Nucleus accumbens (tissue), 56 donors: ENCODE measurements at regions not wholly inside any gene's neighbourhood (a gene's known extent, or its start where the extent isn't known, plus 50 kb on each side); places are given as distances from the start of the nearest gene placed in this dataset.

Source experiments
- DNase-seq, 56 donors: peaks; one replicate each; lab custom pipeline; 2025; lab: John Stamatoyannopoulos, UW

DNA sequence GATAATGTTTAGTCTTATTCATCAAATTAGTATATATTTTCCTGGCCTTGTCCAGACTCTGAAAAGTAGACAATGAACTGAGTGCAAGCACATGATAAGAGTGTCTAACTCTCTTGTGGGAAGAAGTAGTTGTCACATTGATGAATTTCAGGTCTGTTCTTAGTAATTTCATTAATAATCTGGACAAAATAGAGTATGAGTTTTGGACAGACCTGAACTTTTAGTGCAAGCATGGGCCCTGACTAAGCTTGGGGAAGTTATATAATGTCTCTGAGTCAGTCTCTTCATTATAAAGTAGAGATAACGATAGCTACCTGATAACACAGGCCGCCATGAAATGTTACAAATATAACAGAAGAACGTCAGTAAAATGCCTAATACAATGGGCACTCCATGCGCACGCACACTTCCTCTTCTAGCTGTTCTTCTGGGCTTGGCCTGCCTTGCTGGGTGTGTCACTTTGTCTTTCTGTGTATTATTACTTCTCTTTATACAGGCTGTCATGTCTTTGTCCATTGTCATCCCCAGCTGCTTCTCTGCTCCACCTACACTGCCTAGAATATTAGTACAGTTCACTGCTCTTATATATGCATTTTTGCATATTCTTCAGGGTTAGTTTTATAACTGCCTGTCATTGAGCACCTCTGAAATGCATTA, 129.1 kb upstream of the HTR2A start:
- DNase-seq: no peak

DNA sequence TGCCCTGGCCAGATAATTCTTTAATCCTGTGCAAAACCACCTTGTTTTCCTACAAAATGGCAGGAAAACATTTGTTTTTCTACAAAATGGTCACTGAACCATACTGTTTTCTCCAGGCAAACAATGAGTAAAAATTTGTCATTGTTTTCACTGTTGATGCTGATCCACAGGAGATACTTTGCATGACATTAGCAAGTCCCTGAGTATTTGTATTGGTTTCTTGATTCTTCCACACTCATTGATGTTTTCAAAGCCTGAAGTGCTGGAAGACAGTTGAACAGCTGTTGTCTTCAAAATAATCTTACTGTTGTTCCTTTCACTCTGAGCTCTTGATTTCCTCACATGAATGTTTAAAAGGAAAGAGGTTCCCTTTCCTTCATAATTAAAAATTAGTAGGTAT, 123.1 kb upstream of the HTR2A start:
- DNase-seq: no peak

DNA sequence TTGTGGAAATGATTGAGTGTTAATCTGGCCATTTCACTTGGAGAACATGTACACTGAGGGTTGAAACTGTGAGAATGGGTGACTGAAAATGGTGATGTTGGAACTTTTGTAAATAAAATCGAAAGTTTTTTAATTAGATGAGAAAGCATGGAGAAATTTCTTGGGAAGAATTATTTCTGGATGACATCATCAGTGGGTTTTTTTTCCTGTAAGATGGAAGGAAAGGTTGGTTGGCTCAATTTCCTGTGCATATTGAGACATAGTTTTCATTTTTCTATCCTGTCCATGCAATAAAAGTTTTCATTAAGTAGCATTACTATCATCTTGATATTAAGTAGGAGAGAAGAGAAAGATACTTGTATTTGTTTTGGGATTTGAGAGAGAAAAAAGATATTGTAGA, 120.6 kb upstream of the HTR2A start:
- no peak for DNase-seq

DNA sequence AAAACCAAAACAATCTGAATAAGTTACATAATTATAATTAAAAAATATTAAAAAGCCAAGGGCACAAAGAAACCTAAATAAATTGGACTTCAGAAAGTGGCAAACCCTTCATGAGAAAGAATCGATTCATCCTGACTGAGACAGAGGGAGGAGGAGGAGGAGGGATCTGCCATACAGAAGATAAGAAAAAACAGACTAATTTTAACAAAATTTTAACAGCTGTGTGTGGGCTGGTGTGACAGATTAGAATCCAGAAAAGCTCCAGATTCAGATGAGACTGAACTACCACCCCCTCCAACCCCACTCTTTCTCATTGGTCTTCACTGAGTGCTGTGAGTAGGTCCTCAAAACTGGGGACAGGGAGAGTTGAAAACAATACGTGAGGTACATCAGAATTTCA, 111.5 kb upstream of the HTR2A start:
- peak in 2 of 56 donors; percentile 1 to 5 for DNase-seq

DNA sequence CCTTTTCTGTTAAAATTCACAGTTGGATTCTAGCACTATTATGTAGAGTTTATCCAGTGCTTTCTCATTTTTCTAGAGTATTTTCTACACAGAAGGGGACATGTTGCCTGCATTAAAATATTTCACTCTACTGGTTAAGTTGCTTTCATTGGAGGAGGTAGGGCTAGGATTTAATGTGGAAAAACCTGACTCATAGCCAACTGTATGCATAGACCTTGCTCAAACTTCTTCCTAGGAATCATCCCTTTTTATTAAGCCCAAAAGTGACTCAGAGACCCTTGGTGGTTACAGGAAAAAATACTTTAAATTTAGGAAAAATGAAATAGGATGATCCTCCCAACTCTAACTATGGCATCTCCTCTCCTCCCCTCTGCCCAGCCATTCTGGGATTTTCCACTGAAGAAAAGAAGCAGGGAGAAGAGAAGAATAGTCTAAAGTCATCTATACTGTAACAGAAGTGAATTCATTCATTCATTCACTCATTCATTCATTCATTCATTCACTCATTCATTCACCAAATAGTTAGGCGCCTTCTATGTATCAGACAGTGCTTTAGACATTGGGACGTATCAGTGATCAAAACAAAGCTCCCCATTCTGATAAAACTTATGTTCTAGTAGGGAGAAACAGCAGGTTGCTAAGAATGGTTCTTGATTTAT, 109.0 kb upstream of the HTR2A start:
- DNase-seq: no peak

DNA sequence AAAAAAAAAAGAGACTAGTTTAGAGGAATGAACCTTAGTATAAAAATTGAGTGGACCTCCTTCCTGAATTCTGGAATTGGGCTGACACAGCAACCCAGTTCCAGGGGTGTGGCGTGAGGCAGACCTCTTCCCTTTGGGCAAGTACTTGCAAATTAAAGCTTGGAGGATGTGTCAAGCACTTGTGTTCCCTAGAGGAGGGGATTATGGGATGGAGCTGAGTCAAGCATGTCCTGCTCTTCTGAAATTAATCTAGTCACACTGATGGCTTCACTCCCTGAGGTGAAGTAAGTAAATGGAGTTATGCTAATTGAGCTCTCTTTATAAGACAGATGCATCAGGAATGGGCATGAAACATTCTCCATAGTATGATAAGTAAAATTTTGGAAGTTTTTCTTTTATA, 107.7 kb upstream of the HTR2A start:
- DNase-seq: no peak

DNA sequence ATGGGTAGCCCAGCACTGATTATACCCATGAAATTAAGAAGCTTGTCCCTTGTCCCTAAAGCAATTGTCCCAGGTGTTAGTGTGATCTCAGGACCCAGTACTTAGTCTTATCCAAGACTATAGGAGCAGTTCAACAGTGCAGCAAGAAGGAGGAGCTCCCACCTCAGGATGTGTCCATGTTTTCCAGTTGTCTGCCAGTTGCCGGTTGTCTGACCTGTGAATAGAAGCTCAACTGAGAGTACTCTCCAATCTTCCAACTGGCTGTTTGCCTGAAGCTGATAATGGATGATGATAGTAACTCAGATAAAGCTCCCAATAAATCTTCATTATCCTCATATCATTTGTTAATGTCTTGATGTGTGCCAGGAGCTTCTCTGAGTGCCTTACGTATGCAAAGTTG, 107.2 kb upstream of the HTR2A start:
- no peak for DNase-seq

DNA sequence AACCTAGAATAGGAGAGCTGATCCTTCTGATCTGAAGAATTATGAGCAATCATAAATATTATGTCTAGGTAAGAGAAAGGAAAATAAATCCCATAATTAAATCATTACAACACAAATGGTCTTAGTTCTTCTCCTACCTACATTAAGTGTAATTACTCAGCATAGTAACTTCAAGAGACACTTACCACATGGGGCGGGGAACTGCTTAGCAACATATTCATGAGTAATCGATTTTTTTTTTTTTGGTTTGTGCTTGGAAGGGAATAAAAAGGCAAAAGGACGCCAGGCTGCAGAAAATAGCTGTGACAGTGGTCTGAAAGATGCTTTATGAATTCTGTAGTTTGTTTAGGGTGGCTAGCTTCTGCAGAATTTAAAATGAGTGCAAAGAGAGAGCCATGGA, 103.3 kb upstream of the HTR2A start:
- DNase-seq: peak in 1 of 56 donors; percentile 16

DNA sequence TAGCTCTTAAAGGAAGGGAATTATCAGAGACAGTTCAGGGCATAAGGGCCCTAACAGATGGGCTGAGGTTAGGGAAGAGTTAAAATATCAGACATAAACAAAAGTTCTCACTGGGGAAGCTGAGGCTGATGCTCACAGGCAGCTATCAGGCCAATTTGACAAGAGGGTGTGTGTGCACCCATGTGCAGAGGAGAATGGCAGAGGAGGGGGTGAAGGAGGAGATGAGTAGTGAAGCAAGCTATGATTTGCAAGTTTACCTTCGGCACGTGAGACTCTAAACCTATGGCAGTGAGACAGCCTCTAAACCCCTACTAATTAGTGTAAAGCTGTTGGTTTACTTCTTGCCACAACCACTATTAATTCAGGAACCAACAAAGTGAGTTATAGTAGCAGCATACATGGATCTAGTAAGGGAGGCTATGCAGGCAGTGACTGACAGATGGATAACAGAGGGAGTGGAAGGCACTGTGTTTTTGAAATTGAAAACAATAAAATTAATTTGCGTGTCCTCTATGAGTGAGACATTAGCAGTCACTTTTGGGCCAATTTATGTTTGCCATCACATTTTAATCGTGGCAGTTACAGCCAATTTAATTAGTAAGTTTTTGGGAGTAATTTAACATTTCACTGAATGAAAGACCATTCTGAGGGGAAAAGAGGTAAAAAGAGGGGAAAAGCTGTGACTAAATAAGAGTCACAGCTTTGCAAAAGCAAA, 99.6 kb upstream of the HTR2A start:
- DNase-seq: no peak

DNA sequence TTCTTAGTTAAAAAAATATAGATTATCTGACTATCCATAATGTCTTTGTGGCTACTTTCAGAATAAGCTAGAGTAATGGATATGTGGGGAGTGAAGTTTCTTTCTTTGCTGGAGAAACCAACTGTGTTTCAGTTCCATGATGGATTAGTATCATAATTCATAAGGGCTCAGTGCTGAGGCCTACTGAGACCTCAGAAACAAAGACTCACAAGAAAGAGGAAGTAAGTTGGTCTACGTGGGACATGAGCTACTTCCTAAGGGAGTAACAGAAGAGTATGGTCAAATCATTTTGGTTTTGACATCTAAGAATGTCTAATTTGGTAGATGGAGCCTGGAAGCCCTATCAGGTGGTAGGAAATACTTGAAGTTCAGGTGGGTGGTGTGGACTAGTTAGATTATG, 99.0 kb upstream of the HTR2A start:
- DNase-seq: no peak

DNA sequence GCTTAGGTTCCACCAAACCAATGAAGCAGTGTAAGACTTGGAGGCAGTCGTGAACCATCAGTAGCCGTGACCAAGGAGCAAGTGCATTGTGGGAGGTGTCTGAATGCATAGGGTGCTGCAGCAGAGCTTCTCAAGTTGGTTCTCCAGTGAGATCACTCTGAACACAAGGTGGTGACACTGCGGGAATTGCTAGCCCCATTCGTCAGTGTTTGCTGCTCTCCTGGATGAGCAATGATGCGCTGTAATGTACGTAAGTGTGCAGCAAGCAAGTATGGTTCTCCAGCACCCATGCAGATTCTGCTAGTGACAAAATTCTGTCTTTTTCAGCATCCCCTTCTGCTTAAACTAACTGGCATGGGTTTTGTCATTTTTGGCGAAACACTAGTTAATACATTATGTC, 97.6 kb upstream of the HTR2A start:
- no peak for DNase-seq

DNA sequence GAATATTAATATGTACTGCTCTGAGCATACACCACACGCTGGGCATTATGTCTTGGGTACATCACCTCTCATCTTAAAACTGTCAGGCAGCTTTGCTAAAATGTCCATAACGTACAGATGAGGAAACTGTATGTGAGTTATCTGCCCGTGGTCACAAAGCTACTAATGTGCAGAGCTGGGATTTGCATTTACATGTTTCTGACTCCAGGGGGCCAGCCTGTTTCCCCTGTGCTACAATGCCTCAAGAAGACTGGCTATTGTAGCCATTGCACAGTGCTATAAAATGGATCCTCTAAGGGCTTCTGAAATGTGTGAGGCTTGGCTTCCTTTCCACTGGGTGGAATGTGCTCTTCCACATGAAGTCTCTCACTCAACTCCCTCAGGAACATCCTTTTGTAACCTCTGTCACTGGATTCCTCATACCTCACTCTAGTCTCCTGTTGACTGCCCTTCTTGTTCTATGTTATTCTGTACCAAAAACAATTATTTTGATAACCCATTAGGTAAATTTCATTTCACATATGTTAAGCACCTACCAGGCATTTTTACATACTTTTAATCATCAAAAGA, 95.6 kb upstream of the HTR2A start:
- DNase-seq: no peak

DNA sequence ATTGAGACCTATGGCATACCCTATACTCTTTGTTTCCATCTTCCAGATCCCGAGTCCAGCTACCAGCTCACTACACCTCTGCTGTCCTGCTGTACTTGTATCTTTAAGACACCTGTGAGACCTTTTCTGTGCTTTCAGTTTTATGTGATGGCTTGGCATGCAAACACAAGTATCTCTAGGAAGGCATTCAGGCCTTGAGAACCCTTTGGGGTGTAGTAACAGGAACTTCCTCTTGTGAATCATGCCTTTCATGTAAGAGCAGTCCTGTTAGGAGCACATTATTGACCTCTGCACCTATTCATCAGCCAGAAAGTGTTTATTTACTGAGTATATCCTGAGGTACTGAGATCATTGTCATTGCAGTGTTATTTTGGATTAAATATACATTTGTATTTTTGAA, 87.0 kb upstream of the HTR2A start:
- DNase-seq: no peak

DNA sequence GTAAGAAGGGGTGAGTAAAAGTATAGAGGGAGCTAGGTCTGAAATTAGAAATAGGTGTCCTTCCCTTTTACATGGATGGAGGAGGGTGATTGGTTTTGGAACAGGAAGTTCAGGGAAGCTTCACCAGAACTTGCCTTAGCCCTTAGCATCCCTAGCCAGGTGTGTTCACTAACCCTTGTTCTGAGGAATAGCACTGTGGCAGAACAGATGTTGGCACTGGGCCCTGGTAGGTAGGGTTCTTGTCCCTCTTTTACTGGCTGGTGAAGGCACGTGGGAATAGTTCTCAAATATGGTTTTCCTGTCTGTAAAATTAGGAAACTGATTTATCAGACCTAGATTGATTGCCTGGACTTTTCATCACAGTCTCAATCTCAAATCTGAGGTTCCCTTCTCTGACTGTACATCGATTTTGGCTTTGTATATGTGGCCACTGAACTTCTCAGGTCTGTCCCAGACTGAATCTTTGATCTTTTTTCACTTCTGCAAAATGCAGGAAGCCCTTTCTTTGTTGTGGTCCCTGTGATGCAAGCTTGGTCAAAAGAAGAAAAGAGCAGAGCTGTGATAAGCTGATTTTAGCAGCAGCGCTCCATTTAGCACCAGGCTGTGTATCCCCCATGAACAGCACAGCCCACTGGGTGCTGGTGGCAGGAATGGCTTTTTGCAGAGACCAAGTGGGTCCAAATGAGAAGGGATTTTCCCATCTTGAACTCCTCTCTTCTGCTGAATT, 86.2 kb upstream of the HTR2A start:
- no peak for DNase-seq

DNA sequence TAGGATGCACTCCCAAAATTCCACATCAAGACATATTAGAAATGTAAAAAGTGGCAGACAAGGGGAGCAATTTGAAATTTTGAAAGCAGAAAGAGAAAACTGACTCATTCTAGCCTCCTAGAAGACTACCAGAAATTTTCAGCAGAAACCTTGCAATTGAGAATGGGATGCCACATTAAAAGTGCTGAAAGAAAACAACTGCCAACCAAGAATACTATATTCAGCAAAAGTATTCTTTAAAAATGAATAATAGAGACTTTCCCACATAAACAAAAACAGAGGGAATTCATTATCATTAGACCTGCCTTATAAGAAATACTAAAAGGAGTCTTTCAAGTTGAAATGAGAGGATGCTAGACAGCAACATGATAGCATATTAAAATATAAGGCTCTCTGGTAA, 78.3 kb upstream of the HTR2A start:
- no peak for DNase-seq

DNA sequence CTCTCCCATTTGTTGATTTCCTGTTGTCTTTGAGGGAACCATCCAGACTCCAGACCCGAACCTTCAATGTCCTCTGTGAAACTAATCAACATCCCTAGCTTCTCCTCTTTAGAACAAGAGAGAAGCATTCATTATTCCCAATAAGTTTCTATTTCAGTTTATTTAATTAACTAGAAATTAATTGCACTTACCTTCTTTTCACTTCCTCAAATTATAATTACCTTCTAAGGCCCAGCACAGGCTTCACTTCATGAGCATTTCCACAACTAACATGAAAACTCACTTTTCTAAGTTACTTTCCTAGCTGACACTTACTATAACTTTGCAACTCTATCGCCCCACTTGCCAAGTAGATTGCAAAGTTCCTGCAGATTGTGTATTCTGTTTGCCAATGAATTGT, 71.6 kb upstream of the HTR2A start:
- DNase-seq: no peak

DNA sequence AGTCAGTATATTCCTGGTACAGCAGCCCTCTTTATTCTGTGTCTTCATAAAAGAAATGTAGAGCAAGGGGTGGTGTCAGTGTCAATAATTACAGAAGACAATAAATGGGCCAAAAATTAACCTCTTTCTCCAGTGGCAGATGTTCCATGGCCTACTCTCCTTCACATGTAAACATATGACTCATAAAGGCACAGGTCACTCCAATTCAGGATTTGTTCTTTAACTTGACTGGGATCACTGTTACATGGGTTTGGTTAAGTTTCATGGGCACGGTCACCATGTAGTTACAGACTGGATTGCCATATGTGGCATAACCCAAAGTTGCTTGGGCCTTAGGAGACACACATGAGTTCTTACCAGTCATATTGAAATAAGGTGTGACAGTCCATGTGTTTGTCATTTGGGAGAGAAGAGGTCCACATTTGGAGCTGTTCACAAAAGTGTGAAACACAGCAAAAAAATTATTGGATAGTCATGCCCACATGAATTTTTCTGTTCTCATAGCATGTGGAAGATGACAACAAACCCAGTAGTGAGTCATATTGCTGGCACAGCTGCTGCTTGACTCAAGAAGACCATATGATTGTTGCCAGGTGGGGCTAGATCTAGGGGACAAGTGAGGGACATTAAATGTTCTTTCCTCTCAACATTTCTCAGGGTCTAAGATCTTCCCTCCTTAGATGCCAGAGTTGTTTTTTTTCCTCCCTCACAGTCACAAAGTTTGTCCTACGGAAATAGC, 68.1 kb upstream of the HTR2A start:
- no peak for DNase-seq

DNA sequence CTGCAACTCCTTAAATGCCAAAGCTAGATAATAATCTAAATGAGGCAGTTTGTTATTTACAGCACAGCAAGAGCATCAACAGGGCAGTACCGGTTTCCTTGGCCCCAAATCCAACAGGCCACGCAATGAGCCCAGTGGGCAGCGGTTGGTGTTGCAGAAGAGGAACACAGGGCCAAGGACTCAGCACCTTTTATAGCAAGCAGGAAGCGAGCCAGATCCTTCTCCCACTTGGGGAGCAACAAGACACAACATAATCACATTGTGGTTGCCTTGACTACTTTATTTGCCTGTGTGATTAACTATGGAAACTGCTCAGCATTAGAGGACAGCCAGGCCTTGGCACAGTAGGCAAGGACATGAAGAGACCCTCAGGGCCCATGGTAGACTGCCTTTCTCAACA, 67.1 kb upstream of the HTR2A start:
- DNase-seq: no peak

DNA sequence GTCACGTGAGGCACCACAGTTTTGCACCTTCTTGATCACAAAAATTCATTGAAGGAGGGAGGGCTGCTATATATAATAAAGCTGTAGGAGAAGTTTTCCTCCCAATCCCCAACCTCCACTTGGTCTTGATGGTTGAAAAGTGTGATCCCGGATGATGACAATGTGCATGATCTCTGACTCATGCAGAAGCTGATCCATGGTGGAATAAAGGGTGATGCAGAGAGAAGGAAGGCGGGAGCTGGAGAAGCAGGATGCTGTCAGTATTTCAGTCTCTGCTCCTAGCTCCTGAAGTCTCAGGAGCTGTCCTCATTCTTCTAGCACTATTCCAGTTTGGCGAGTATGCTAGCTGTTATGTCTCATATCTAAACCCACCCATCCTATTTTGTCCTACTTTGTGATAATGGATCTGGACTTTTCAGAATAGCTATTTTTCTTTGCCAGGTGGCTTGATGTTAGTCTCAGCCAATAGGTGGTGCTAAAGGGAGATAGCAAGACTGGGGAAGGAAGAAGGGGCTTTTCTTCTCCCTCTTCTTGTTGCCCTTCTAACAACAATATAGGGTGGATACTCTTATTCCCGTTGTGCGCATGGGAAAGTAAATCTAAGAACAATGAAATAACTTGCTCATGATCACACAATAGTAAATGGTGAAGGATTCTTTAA, 65.6 kb upstream of the HTR2A start:
- no peak for DNase-seq

DNA sequence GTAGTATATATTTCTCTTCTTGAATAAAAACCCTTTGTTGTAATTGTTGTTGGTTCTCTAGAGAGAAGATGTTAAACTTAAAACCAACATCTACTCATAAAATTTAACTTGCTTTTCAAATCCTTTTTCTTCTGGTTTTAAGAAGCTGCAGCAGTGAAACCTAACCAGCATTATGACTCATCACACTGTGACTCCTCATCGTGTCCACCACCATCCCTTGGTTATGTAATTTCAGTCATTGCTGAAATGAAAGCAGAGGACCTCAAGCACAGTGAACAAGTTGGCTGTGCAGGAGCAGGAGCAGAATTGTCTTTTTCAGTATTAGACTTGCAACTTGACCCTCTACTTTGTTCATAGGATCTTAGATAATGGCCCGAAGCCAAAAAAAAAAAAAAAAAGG, 64.9 kb upstream of the HTR2A start:
- no peak for DNase-seq
